ENCODE measurements at regions not wholly inside any gene's neighbourhood (a gene's known extent, or its start where the extent isn't known, plus 50 kb on each side); places are given as distances from the start of the nearest gene placed in this dataset.

GRCh38 chr7:101688995-101689907, 60.2 kb upstream of the MYL10 start:
- no peak overlapping the region for H3K9ac ChIP-seq (ENCODE audit: control insufficient read depth, insufficient read depth, low read length)
- in situ Hi-C loops (cut with MboI) (loop anchor here (5.0 kb wide), 1 partner anchor 548 kb away; no protein-coding TSS in a partner anchor), intact Hi-C loops (cut with micrococcal nuclease; ENCODE audit: unreplicated experiment) (loop anchor here (1.0 to 2.0 kb wide), 4 partner anchors 56 to 584 kb away; no protein-coding TSS in a partner anchor)
- TF ChIP-seq ZBTB40 (IDR thresholded peaks at IDR 0.05; ENCODE audit: borderline replicate concordance) (no peak), IRF5 (IDR thresholded peaks at IDR 0.05; ENCODE audit: borderline replicate concordance) (no peak)
- H4K20me1 ChIP-seq (ENCODE audit: control insufficient read depth, insufficient read depth) = no peaks in the 10 kb centered on the region
- no peaks in the 10 kb centered on the region for H3K79me2 ChIP-seq (ENCODE audit: control insufficient read depth, insufficient read depth, low read length)
- BruUV-seq (replicated peaks) = no TSS peak
- no peak overlapping the region for H3K4me3 ChIP-seq
- H3K4me1 ChIP-seq (ENCODE audit: control insufficient read depth, insufficient read depth, low read length) = peaks cover 6% of the 10 kb centered on the region; the same call in 1 of the 2 replicates
- ATAC-seq (no peak), FAIRE-seq (no peak), DNase-seq (ENCODE audit: low read depth, low spot score) (no peak)
- H3K4me2 ChIP-seq (ENCODE audit: control insufficient read depth, insufficient read depth) = no peak overlapping the region
- no peaks in the 10 kb centered on the region for H3K9me3 ChIP-seq (replicated peaks; ENCODE audit: control insufficient read depth, insufficient read depth, low read length)
- RAD21 ChIA-PET (ENCODE audit: unreplicated experiment) = interaction anchor here (0.7 to 2.4 kb wide), 7 partner anchors 92 to 702 kb away, joined by 3 to 13 read pairs (median 3); no protein-coding TSS in a partner anchor
- POLR2A ChIA-PET = interaction anchor here (1.0 kb wide), 1 partner anchor 130 kb away, joined by 3 read pairs; no protein-coding TSS in a partner anchor
- no peaks in the 10 kb centered on the region for H3K36me3 ChIP-seq (ENCODE audit: control insufficient read depth in 2 of 2, insufficient read depth in 2 of 2, low read length in 1 of 2)
- SMC1A ChIA-PET (ENCODE audit: uncharacterized antibody, unreplicated experiment) = interaction anchor here (0.6 to 1.9 kb wide), 4 partner anchors 41 to 581 kb away, joined by 3 to 12 read pairs (median 4); no protein-coding TSS in a partner anchor
- no peak overlapping the region for H3K27ac ChIP-seq (ENCODE audit: control insufficient read depth, insufficient read depth)
- H2AFZ ChIP-seq (ENCODE audit: control insufficient read depth, low read depth, low read length) = no peak overlapping the region
- CTCF ChIA-PET = interaction anchor here (0.7 to 2.7 kb wide), 12 partner anchors 46 to 547 kb away, joined by 3 to 18 read pairs (median 4); no protein-coding TSS in a partner anchor
- WGBS (ENCODE audit: insufficient coverage, insufficient replicate concordance, low lambda C conversion rate, missing lambda C conversion rate) = 59% methylated on average over 15 of the region's 15 CpGs
- H3K27me3 ChIP-seq (replicated peaks in 1 of 2; ENCODE audit: control insufficient read depth in 2 of 2, insufficient read depth in 2 of 2, low read length in 1 of 2) = no peaks in the 10 kb centered on the region
